Fibroblast of the aortic adventitia (primary cell): ENCODE measurements at regions not wholly inside any gene's neighbourhood (a gene's known extent, or its start where the extent isn't known, plus 50 kb on each side); places are given as distances from the start of the nearest gene placed in this dataset.

Experiments
- DNase-seq: peaks from one replicate; pipeline ENCODE4 v3.0.0-alpha.2; 2010; ENCODE audit warnings: low read depth
- H3K4me3 ChIP-seq: 2 replicates; pipeline ENCODE4 v1.5.1; 2011; ENCODE audit warnings: low read depth, mild to moderate bottlenecking, control low read depth, low read length, moderate library complexity
- CTCF ChIP-seq: IDR thresholded peaks from 2 replicates; pipeline ENCODE4 v1.5.1; 2011; ENCODE audit warnings: mild to moderate bottlenecking, low read length, control low read depth, inconsistent platforms; ENCODE audit not compliant: insufficient read depth

GRCh38 chr1:168374566-168374965 lies 93.9 kb downstream of the TBX19 start:
- DNase-seq = no peak
- H3K4me3 ChIP-seq = no peak overlapping the region
- TF ChIP-seq CTCF = no peak

- no peak for DNase-seq
- H3K4me3 ChIP-seq = no peak overlapping the region
- TF ChIP-seq CTCF = no peak
Observed at GRCh38 chr1:168373869-168374268, 93.2 kb downstream of the TBX19 start.

GRCh38 chr1:168372861-168373371 lies 92.2 kb downstream of the TBX19 start:
- H3K4me3 ChIP-seq = no peak overlapping the region
- no peak for DNase-seq
- no peak for TF ChIP-seq CTCF

GRCh38 chr1:168372307-168372706 lies 91.6 kb downstream of the TBX19 start:
- no peak for DNase-seq
- TF ChIP-seq CTCF = no peak
- no peak overlapping the region for H3K4me3 ChIP-seq

GRCh38 chr1:168371477-168371876 lies 90.8 kb downstream of the TBX19 start:
- H3K4me3 ChIP-seq = no peak overlapping the region
- no peak for TF ChIP-seq CTCF
- no peak for DNase-seq

- no peak for TF ChIP-seq CTCF
- no peak for DNase-seq
- H3K4me3 ChIP-seq = no peak overlapping the region
Observed at GRCh38 chr1:168370586-168370985, 89.9 kb downstream of the TBX19 start.

- H3K4me3 ChIP-seq = no peak overlapping the region
- no peak for TF ChIP-seq CTCF
- no peak for DNase-seq
Observed at GRCh38 chr1:168369655-168370054, 89.0 kb downstream of the TBX19 start.
